GM23338 (cell line): ENCODE measurements at regions not wholly inside any gene's neighbourhood (a gene's known extent, or its start where the extent isn't known, plus 50 kb on each side); places are given as distances from the start of the nearest gene placed in this dataset.

Experiments
- EZH2 ChIP-seq: fragments of 200-600 bp; sonication (generic); IDR thresholded peaks from one replicate; pipeline ENCODE4 v1.8.0; 2017; ENCODE audit warnings: antibody characterized with exemption, mild to moderate bottlenecking, low read depth; ENCODE audit not compliant: unreplicated experiment
- EZH2phosphoT487 ChIP-seq: fragments of 200-600 bp; sonication (generic); IDR thresholded peaks from one replicate; pipeline ENCODE4 v1.8.1; 2018; ENCODE audit warnings: antibody characterized with exemption; ENCODE audit not compliant: unreplicated experiment
- NANOG ChIP-seq: IDR thresholded peaks from 2 replicates; pipeline ENCODE4 v1.6.1; 2016; ENCODE audit warnings: antibody characterized with exemption, borderline replicate concordance
- POLR2AphosphoS5 ChIP-seq: IDR thresholded peaks from 2 replicates; pipeline ENCODE4 v1.6.1; 2016; ENCODE audit warnings: antibody characterized with exemption, low read depth
- ZNF114 ChIP-seq: fragments of 250-450 bp; sonication (Bioruptor Pico); IDR thresholded peaks from 2 replicates; pipeline ENCODE4 v1.5.0; 2020; ENCODE audit warnings: mild to moderate bottlenecking, moderate library complexity
- TF ChIP-seq, protein P1 (sequence below), 2 experiments: fragments of 200-600 bp in 1 of 2; sonication (generic) in 1 of 2; conservative IDR thresholded peaks; 2 replicates each; pipeline versions ENCODE4 v1.5.1 to v1.6.1; 2016 to 2017; ENCODE audit warnings: antibody characterized with exemption in 2 of 2, low read depth in 2 of 2, mild to moderate bottlenecking in 2 of 2, moderate library complexity in 1 of 2
- TF ChIP-seq, protein P2 (sequence below): IDR thresholded peaks from one replicate; pipeline ENCODE4 v1.6.1; 2018; ENCODE audit warnings: antibody characterized with exemption; ENCODE audit not compliant: unreplicated experiment
- TF ChIP-seq, protein P3 (sequence below): IDR thresholded peaks from 2 replicates; pipeline ENCODE4 v1.6.1; 2016; ENCODE audit warnings: antibody characterized with exemption

DNA sequence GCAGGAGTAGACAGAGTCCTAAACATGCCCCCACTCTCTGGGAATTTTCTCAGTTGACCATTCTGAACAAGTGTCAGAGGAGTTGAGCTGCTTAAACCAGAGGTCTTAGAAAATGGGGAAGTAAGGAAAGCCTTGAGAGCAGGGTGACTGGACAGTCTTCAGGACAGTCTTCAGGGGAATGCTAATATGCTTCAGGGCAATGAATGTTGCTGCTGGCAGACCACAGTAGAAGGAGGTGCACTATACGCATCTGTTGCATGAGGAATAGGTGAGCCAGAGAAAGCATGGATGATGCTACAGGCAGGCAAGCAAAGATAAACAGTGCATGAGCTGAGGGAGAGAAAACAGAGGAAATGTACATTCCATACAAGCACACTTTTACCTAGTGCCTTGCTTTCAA, 196.6 kb upstream of the GPR12 start:
- TF ChIP-seq, protein P1, sequence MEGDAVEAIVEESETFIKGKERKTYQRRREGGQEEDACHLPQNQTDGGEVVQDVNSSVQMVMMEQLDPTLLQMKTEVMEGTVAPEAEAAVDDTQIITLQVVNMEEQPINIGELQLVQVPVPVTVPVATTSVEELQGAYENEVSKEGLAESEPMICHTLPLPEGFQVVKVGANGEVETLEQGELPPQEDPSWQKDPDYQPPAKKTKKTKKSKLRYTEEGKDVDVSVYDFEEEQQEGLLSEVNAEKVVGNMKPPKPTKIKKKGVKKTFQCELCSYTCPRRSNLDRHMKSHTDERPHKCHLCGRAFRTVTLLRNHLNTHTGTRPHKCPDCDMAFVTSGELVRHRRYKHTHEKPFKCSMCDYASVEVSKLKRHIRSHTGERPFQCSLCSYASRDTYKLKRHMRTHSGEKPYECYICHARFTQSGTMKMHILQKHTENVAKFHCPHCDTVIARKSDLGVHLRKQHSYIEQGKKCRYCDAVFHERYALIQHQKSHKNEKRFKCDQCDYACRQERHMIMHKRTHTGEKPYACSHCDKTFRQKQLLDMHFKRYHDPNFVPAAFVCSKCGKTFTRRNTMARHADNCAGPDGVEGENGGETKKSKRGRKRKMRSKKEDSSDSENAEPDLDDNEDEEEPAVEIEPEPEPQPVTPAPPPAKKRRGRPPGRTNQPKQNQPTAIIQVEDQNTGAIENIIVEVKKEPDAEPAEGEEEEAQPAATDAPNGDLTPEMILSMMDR (conservative IDR thresholded peaks at IDR 0.05; ENCODE audit: low read depth in 2 of 2), result no peak
- TF ChIP-seq EZH2 (no peak), POLR2AphosphoS5 (no peak), EZH2phosphoT487 (no peak), NANOG (no peak), ZNF114 (CRISPR knock-in tag) (no peak)
- TF ChIP-seq, protein P2, sequence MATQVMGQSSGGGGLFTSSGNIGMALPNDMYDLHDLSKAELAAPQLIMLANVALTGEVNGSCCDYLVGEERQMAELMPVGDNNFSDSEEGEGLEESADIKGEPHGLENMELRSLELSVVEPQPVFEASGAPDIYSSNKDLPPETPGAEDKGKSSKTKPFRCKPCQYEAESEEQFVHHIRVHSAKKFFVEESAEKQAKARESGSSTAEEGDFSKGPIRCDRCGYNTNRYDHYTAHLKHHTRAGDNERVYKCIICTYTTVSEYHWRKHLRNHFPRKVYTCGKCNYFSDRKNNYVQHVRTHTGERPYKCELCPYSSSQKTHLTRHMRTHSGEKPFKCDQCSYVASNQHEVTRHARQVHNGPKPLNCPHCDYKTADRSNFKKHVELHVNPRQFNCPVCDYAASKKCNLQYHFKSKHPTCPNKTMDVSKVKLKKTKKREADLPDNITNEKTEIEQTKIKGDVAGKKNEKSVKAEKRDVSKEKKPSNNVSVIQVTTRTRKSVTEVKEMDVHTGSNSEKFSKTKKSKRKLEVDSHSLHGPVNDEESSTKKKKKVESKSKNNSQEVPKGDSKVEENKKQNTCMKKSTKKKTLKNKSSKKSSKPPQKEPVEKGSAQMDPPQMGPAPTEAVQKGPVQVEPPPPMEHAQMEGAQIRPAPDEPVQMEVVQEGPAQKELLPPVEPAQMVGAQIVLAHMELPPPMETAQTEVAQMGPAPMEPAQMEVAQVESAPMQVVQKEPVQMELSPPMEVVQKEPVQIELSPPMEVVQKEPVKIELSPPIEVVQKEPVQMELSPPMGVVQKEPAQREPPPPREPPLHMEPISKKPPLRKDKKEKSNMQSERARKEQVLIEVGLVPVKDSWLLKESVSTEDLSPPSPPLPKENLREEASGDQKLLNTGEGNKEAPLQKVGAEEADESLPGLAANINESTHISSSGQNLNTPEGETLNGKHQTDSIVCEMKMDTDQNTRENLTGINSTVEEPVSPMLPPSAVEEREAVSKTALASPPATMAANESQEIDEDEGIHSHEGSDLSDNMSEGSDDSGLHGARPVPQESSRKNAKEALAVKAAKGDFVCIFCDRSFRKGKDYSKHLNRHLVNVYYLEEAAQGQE, result no peak
- TF ChIP-seq, protein P3, sequence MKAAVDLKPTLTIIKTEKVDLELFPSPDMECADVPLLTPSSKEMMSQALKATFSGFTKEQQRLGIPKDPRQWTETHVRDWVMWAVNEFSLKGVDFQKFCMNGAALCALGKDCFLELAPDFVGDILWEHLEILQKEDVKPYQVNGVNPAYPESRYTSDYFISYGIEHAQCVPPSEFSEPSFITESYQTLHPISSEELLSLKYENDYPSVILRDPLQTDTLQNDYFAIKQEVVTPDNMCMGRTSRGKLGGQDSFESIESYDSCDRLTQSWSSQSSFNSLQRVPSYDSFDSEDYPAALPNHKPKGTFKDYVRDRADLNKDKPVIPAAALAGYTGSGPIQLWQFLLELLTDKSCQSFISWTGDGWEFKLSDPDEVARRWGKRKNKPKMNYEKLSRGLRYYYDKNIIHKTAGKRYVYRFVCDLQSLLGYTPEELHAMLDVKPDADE, result no peak
